ENCODE measurements at regions not wholly inside any gene's neighbourhood (a gene's known extent, or its start where the extent isn't known, plus 50 kb on each side); places are given as distances from the start of the nearest gene placed in this dataset.

- TF ChIP-seq CTCF (IDR thresholded peaks at IDR 0.05; ENCODE audit: low read length) (no peak), EZH2 (IDR thresholded peaks at IDR 0.05; ENCODE audit: borderline replicate concordance, low read length) (no peak)
Observed at GRCh38 chr3:22748453-22749045, 454.6 kb upstream of the UBE2E2 start.
